Panc1 (cell line): ENCODE measurements at regions not wholly inside any gene's neighbourhood (a gene's known extent, or its start where the extent isn't known, plus 50 kb on each side); places are given as distances from the start of the nearest gene placed in this dataset.
"Not testable (repeated sequence)": the region's sequence is repeated elsewhere in the genome, so short reads cannot be mapped to it uniquely, and the experiment has no call there.

Experiments
- ATAC-seq: fragments of 200-7000 bp; cut with Tn5 transposase; 2 replicates; pipeline ENCODE4 v1.9.1; 2020; ENCODE audit warnings: mild to moderate bottlenecking, moderate library complexity
- BruUV-seq: library from RNA; stranded (reverse); fragments of 400-500 nt; replicated peaks from 2 replicates; lab custom pipeline; 2021; lab: Mats Ljungman, UMichigan
- CTCF ChIA-PET: fragments of 300-600 bp; sonication (Branson Sonifier 250); formaldehyde crosslinking; loops from one replicate; lab custom pipeline; 2022; ENCODE audit warnings: antibody characterized with exemption; lab: Charles Lee
- POLR2A ChIA-PET: fragments of 300-600 bp; sonication (Branson Sonifier 250); formaldehyde crosslinking; loops from one replicate; lab custom pipeline; 2022; ENCODE audit warnings: antibody characterized with exemption; lab: Charles Lee
- DNase-seq: peaks from one replicate; pipeline ENCODE4 v3.0.0-alpha.2; 2010; ENCODE audit warnings: low read depth, low spot score
- H3K27ac ChIP-seq: 2 replicates; pipeline ENCODE4 v1.5.1; 2011; ENCODE audit warnings: mild to moderate bottlenecking, low read length, inconsistent platforms
- H3K27me3 ChIP-seq: fragments of 200-500 bp; sonication (Bioruptor generic); 2 replicates; pipeline ENCODE4 v1.6.0; 2014; ENCODE audit warnings: low read length, inconsistent platforms; ENCODE audit not compliant: control insufficient read depth, insufficient read depth
- H3K36me3 ChIP-seq: fragments of 200-500 bp; sonication (Bioruptor generic); 2 replicates; pipeline ENCODE4 v1.5.1; 2014; ENCODE audit warnings: inconsistent platforms, mild to moderate bottlenecking, low read length, moderate library complexity; ENCODE audit not compliant: control insufficient read depth, insufficient read depth
- H3K4me1 ChIP-seq: 2 replicates; pipeline ENCODE4 v1.5.1; 2011; ENCODE audit warnings: inconsistent platforms, mild to moderate bottlenecking, low read length, moderate library complexity; ENCODE audit not compliant: control insufficient read depth, insufficient read depth
- H3K4me3 ChIP-seq, 2 experiments: 2 replicates each; pipeline ENCODE4 v1.5.1; 2011 to 2012; ENCODE audit warnings: low read depth in 2 of 2, low read length in 2 of 2, mild to moderate bottlenecking in 2 of 2, inconsistent platforms in 1 of 2, moderate library complexity in 1 of 2
- H3K9me3 ChIP-seq: fragments of 200-500 bp; sonication (Bioruptor generic); 2 replicates; pipeline ENCODE4 v1.5.1; 2014; ENCODE audit warnings: low read depth, mild to moderate bottlenecking, inconsistent platforms, low read length, moderate library complexity; ENCODE audit not compliant: control insufficient read depth, insufficient read depth
- CTCF ChIP-seq: fragments of 450-650 bp; IDR thresholded peaks from 2 replicates; pipeline ENCODE4 v1.5.1; 2017; ENCODE audit warnings: mild to moderate bottlenecking
- POLR2AphosphoS5 ChIP-seq: IDR thresholded peaks from 2 replicates; pipeline ENCODE4 v1.6.1; 2012; ENCODE audit warnings: mild to moderate bottlenecking, low read depth, low read length, moderate library complexity
- REST ChIP-seq, 2 experiments: IDR thresholded peaks; 2 replicates each; pipeline ENCODE4 v1.6.1; 2011 to 2012; ENCODE audit warnings: low read depth in 2 of 2, control low read depth in 1 of 2, low read length in 1 of 2, mild to moderate bottlenecking in 1 of 2, moderate library complexity in 1 of 2; ENCODE audit not compliant: insufficient read depth in 1 of 2
- SIN3A ChIP-seq: IDR thresholded peaks from 2 replicates; pipeline ENCODE4 v1.6.1; 2012; ENCODE audit warnings: low read depth, mild to moderate bottlenecking, low read length, moderate library complexity, borderline replicate concordance; ENCODE audit not compliant: insufficient read depth
- TCF7L2 ChIP-seq: IDR thresholded peaks from 2 replicates; pipeline ENCODE4 v1.6.1; 2011; ENCODE audit warnings: mild to moderate bottlenecking, low read depth, low read length, inconsistent platforms
- in situ Hi-C: cut with HindIII; loops from 2 replicates; pipeline ENCODE4 v1.10.0; 2016; ENCODE audit warnings: low sequenced_read_pairs, low pct_unique_long_range_greater_than_20kb
- intact Hi-C: fragments of 100-400 bp; cut with micrococcal nuclease; formaldehyde crosslinking; loops from one replicate; pipeline ENCODE4 v1.10.0; 2022; ENCODE audit not compliant: unreplicated experiment

DNA sequence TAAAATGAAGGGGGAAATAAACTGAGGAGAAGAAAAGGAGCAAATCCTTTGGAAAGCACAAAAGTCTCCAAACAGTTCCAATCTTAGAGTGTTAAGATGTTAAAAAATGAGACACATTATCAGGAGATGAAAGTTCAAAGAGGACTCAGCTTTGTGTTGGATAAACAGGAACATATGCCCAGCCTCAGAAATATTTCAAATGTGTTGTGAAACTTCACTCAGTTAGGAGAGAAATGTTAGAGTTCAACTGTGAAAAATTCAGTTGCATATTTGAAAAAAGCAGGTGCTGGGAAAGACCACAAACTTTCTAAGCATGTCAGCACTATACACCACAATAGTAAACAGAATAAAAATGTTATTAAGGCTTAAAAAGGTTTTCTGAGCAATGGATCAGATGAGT, 136.8 kb upstream of the PRKD1 start:
- DNase-seq: no peak
- no peak overlapping the region for H3K27ac ChIP-seq
- BruUV-seq: no TSS peak
- H3K4me1 ChIP-seq: no peaks in the 10 kb centered on the region
- in situ Hi-C loops (no loop called here), intact Hi-C loops (no loop called here)
- H3K36me3 ChIP-seq: no peaks in the 10 kb centered on the region
- H3K9me3 ChIP-seq: no peaks in the 10 kb centered on the region
- H3K27me3 ChIP-seq: no peaks in the 10 kb centered on the region
- no peak for ATAC-seq
- no peak for TF ChIP-seq TCF7L2
- no peak for TF ChIP-seq SIN3A
- TF ChIP-seq CTCF: no peak
- no peak for TF ChIP-seq REST (IDR thresholded peaks at IDR 0.05; ENCODE audit: insufficient read depth in 1 of 2, low read depth in 2 of 2, low read length in 1 of 2)
- no peak for TF ChIP-seq POLR2AphosphoS5
- POLR2A ChIA-PET: no interaction called here
- no peak overlapping the region for H3K4me3 ChIP-seq
- CTCF ChIA-PET: no interaction called here

GRCh38 chr14:30069536-30069935, 141.9 kb upstream of the PRKD1 start:
- ChIA-PET POLR2A (no interaction called here), CTCF (no interaction called here)
- DNase-seq: no peak
- Histone ChIP-seq H3K4me3 (no peak overlapping the region), H3K9me3 (no peaks in the 10 kb centered on the region), H3K27me3 (no peaks in the 10 kb centered on the region), H3K27ac (no peak overlapping the region), H3K36me3 (no peaks in the 10 kb centered on the region), H3K4me1 (no peaks in the 10 kb centered on the region)
- in situ Hi-C loops (no loop called here), intact Hi-C loops (no loop called here)
- no peak for ATAC-seq
- TF ChIP-seq SIN3A (no peak), TCF7L2 (no peak), CTCF (no peak), POLR2AphosphoS5 (no peak), REST (IDR thresholded peaks at IDR 0.05; ENCODE audit: insufficient read depth in 1 of 2, low read depth in 2 of 2, low read length in 1 of 2) (no peak)
- no TSS peak for BruUV-seq

- CTCF ChIA-PET: not testable (repeated sequence)
These were observed 144.8 kb upstream of the PRKD1 start for GRCh38 chr14:30072454-30072853.

More at GRCh38 chr14:30072454-30072853, 144.8 kb upstream of the PRKD1 start:
- H3K27me3 ChIP-seq, in situ Hi-C loops, H3K27ac ChIP-seq, BruUV-seq, DNase-seq, H3K4me3 ChIP-seq, H3K4me1 ChIP-seq, H3K36me3 ChIP-seq, H3K9me3 ChIP-seq, ATAC-seq, POLR2A ChIA-PET: not testable (repeated sequence)
- intact Hi-C loops: loop anchor here (5.0 kb wide), 1 partner anchor 415 kb away; no protein-coding TSS in a partner anchor
